ENCODE measurements at regions not wholly inside any gene's neighbourhood (a gene's known extent, or its start where the extent isn't known, plus 50 kb on each side); places are given as distances from the start of the nearest gene placed in this dataset.

GRCh38 chr3:72227486-72228070 is 442.6 kb upstream of the PROK2 start:
- Histone ChIP-seq H3K9me1 (replicated peaks; ENCODE audit: control insufficient read depth, extremely low read depth, insufficient read depth, low read length) (no peaks in the 10 kb centered on the region), H3K9me3 (replicated peaks; ENCODE audit: control insufficient read depth, insufficient read depth, low read length) (no peaks in the 10 kb centered on the region), H3K4me2 (ENCODE audit: insufficient read depth, low read length) (no peak overlapping the region), H3K27me3 (ENCODE audit: control insufficient read depth in 2 of 2, insufficient read depth in 2 of 2, low read length in 2 of 2) (no peaks in the 10 kb centered on the region), H4K20me1 (replicated peaks; ENCODE audit: control insufficient read depth, extremely low read depth, insufficient read depth, low read length) (no peaks in the 10 kb centered on the region), H3K4me3 (replicated peaks in 1 of 3; ENCODE audit: insufficient read depth in 1 of 3, low read depth in 1 of 3, low read length in 3 of 3) (no peak overlapping the region), H3K4me1 (ENCODE audit: control insufficient read depth, extremely low read depth, insufficient read depth, low read length) (no peaks in the 10 kb centered on the region), H3K27ac (ENCODE audit: insufficient read depth, low read depth, low read length) (no peak overlapping the region), H3K36me3 (ENCODE audit: control insufficient read depth in 2 of 2, extremely low read depth in 1 of 2, insufficient read depth in 2 of 2, low read length in 2 of 2) (no peaks in the 10 kb centered on the region), H3K79me2 (ENCODE audit: control insufficient read depth, insufficient read depth, low read length) (no peaks in the 10 kb centered on the region), H3K9ac (replicated peaks; ENCODE audit: extremely low read depth, insufficient read depth, low read length) (no peak overlapping the region), H2AFZ (ENCODE audit: low read depth, low read length) (no peak overlapping the region)
- no TSS peak for BruUV-seq (replicated peaks)
- DNase-seq (ENCODE audit: low read depth, low spot score) (no peak), FAIRE-seq (no peak)
- dilution Hi-C loops (cut with MboI; ENCODE audit: extremely low pct_ligation_motif_present, low sequenced_read_pairs), result no loop called here
- TF ChIP-seq POLR2A (IDR thresholded peaks at IDR 0.05; ENCODE audit: low read depth, low read length) (no peak), CTCF (IDR thresholded peaks at IDR 0.05; ENCODE audit: extremely low read depth in 1 of 2, insufficient read depth in 1 of 2, low read depth in 1 of 2, low read length in 2 of 2) (no peak), GATA2 (IDR thresholded peaks at IDR 0.05; ENCODE audit: insufficient read depth, insufficient read length, low read depth, low read length) (no peak), POLR2AphosphoS5 (IDR thresholded peaks at IDR 0.05; ENCODE audit: insufficient read depth, low read depth, low read length) (no peak), EZH2 (IDR thresholded peaks at IDR 0.05; ENCODE audit: borderline replicate concordance, low read depth, low read length, severe bottlenecking) (no peak), JUN (IDR thresholded peaks at IDR 0.05; ENCODE audit: borderline replicate concordance, insufficient read depth, insufficient read length, low read depth) (no peak), MAX (IDR thresholded peaks at IDR 0.05; ENCODE audit: insufficient read depth, insufficient read length) (no peak), FOS (IDR thresholded peaks at IDR 0.05; ENCODE audit: borderline replicate concordance, insufficient read depth, low read length) (no peak)
- intact Hi-C loops (cut with micrococcal nuclease), result no loop called here
- CTCF ChIA-PET, result no interaction called here
- POLR2A ChIA-PET, result interaction anchor here (0.6 kb wide), 1 partner anchor 215 kb away, joined by 5 read pairs; no protein-coding TSS in a partner anchor

All from endothelial cell of umbilical vein (primary cell).